HG02840 (cell line): ENCODE measurements at regions not wholly inside any gene's neighbourhood (a gene's known extent, or its start where the extent isn't known, plus 50 kb on each side); places are given as distances from the start of the nearest gene placed in this dataset.
"Not testable (repeated sequence)": the region's sequence is repeated elsewhere in the genome, so short reads cannot be mapped to it uniquely, and the experiment has no call there.

Experiments used
- ATAC-seq: cut with Tn5 transposase; IDR thresholded peaks from one replicate; pipeline ENCODE4 v1.9.1; 2021; ENCODE audit warnings: mild to moderate bottlenecking, moderate library complexity, moderate number of reproducible peaks; ENCODE audit not compliant: unreplicated experiment, low FRiP score

DNA sequence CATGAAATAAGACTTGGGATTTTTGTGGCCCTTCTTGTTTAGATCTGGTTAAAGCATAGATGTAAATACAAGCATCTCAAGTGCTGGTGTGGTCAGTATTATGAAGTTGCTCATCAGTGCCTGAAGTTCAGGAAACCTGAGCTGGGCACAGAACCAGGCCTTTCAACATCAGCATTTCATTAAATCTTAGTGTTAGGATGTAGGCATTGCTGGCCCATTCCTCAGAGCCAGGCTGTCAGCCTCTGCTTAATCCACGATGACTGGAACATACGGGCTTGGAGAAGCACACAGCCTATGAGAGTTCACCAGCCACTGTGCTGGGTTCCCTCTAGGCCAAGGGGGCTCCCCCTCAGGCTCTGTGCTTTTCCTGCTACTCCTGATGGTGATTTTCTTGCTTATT is 270.2 kb downstream of the EN1 start:
- ATAC-seq: no peak

- no peak for ATAC-seq
Measured at GRCh38 chr2:118576109-118576855, 271.2 kb downstream of the EN1 start.

DNA sequence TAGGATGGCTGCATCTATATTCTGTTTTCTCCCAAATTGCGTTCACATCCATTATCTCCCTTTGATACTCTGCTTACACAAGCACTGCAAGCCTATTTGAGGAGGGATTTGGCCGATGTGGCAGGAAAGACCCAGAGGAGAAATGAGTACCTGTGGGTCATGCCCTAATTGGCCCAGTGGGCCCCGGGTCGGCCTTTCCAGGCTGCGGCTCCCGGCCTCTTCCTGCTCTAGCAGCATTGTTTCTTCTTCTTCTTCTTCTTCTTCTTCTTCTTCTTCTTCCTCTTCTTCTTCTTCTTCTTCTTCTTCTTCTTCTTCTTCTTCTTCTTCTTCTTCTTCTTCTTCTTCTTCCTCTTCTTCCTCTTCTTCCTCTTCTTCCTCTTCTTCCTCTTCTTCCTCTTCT is 275.1 kb downstream of the EN1 start:
- ATAC-seq: not testable (repeated sequence)

DNA sequence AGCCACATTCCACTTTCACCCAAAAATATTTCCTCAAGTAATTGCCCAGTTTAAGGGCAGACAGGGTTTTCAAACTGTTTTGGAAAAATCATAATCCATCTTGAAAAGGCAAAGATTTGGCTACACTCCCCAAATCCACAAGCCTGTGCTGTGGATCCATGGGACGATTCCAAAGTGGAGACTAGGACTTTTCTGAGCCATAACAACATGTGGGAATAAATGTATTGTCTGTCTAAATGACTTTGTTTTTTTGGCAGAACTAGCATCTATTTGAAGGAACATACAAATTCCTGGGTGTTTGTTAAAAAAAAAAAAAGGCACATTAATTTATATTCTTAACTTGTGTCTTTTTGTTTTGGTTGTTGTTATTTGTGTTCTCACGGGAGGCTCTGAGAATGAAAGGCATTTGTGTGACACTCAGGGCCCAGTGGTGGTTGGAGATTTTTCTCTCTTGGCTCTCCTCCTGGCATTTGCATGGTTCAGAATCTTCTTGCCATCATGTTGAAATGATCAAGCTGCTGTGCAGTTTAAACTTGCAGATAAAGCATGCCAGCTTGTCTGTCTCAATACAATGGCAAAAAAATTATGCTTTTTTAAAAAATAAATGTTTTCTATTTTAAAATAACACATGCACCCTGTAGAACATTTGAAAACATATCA is 277.4 kb downstream of the EN1 start:
- ATAC-seq: no peak

DNA sequence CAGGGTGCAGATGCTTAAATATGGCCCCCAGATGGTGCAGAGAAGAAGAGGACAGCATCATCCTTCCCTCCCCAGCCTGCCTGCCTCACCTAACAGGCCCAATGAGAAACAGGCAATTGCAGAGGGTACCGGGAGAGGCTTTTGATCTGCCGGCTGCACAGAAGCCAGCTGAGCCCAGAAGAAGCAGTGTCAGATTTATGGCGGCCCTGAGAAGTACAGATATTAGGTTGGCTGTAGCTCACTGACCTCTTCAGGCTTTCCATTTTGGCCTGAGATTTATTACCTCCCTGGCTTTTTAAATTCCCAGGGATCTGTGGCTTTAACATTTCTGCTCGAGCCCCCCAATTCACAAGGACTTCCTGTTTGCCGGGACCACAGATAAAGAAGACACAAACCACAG is 278.7 kb downstream of the EN1 start:
- ATAC-seq: no peak

DNA sequence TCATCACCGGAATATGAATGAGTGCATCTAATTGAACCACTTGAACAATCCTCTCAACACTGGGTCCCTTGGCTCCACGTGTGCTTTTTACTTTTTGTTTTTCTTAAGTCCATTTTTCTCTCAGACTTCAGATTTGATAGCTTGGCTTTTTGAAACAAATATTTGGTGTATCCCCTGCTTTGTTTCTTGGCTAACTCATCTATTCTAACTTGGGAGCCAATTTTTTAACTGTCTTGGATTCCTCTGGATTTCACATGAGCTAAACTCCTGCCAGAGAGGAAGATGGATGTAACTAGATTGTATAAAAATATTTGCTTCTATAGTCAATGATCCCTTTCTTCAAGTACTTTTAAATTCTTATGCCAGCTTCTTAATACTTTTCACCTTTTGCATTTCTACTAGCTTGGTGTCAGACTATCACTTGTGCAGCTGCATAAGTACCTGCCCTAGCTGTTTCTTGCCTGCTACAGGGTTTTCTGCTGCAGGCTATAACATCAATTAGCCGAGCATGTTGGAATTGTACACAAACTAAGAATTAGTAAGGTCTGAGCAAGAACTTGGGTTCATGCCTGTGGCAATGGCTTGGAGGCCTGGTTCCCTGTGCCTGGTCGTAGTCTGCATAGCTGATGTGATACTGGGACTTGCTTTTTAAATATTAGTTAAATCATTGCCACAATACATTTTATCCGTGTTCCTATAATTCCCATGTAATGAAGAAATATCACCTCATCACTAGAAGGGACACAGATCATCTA is 281.5 kb downstream of the EN1 start:
- no peak for ATAC-seq

DNA sequence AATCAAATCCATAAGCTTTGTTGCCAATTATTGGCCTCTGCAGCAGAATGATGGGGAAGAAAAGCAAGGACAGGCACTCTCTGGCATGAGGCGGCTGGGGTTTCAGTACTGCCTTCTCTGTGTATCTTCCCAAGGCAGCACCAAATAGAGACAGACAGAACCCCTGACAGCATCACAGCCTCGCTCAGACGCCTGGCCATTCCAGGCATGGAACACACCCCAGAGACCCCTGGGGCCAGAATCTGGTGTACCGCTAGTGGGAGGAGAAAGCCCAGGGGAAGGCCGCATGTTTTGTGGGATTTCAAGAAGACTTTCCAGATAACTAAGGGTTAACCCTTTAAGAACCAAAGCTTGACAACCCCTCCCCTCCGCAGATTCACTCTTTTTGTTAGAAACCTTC is 282.1 kb downstream of the EN1 start:
- ATAC-seq: no peak

- ATAC-seq: no peak
Measured at GRCh38 chr2:118562144-118562543, 285.3 kb downstream of the EN1 start.

- ATAC-seq: no peak
Measured at GRCh38 chr2:118558846-118559245, 288.6 kb downstream of the EN1 start.

DNA sequence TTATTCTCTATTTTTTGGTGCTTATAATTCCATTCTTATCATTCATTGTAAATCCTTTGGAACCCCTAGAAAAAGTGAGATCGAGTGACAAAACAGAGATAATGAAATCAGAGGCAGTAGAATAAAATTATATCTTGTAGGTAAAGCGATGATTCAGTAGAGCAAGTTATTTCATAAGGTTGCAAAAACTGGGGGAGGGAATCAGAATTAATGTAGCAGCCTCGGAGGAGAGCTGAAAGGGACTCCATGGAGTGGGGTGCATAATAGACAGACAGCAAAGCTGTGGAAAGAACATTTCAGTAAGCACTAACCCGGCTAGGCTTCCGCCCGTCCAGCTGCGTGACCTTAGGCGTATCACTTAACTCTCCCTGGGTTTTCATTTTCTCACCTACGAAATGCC is 289.7 kb downstream of the EN1 start:
- ATAC-seq: no peak

DNA sequence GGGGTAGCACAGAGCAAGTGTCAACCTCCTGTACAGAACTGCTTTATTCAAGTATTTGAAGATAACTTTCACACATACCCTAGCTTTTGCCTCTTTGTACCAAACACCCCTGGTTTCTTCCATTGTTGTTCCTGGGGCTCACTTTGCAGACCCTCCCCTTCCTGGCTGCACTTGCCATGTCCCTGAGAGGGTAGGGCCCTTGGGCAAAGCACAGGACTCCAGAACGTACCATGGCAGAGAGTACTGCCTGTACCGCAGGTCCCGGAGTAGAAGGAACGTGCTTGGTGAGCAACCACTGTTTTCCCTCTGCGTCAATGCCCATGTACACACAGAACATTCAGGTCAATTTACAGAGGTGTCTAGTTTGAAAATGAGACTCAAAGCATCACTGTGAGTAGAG is 290.4 kb downstream of the EN1 start:
- no peak for ATAC-seq

- no peak for ATAC-seq
Measured at GRCh38 chr2:118554616-118555015, 292.8 kb downstream of the EN1 start.

DNA sequence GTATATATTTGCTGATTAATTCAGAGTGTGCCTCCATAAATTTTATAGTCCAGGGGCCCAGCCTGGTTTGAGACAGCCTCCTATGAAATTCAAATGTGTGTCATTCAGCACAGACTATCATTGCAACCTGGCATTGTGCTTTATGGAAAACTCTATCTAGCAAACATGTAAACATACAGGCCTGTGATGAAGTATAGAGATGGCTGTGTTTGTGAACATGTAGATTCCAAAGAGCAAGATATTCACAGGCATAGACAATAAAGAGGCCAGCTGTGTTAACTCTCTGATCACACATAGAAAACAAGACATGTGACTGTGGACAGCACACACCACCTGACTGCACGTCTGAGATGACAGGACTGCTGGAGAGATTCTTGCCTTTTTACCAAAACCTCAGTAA is 297.9 kb downstream of the EN1 start:
- ATAC-seq: no peak

GRCh38 chr2:118548880-118549488 is 298.5 kb downstream of the EN1 start:
- ATAC-seq: no peak

DNA sequence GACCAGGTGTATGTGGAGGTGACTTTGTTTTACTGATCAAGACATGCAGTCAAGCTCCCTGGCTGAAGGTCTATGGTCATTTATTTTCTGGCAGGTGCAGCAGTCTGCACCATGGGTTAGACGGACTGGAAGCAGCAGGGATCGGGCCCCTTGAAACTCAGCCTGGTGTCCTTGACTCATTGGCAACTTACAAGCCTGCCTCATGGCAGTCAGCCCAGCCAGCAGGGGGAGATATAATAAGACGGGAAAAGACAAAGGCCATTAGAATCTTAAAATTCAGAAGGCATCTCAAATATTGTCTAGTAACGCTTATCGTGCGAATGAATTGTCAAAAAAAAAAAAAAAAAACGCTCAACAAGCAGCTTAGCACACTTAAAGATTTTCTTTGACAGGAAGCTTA is 308.2 kb downstream of the EN1 start:
- no peak for ATAC-seq

DNA sequence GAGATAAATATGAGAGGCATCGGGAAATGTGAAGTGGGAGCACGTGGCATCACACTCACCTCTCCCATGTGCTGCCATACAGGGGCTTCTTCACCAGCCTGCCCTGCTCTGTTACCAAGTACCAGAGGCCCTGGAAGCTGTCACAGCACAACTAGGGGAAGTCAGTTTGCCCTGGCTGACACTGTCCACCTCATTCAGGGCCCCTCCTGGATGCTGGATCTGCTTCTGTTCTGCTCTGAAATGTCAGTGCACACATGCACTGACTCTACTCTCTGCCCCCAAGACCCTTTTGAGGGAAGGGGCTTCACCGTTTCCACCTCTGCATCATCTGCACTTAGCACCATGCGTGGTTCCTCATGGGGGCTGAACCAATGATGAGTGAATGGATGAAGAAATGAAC is 311.1 kb downstream of the EN1 start:
- no peak for ATAC-seq

GRCh38 chr2:118535818-118536212 is 311.6 kb downstream of the EN1 start:
- ATAC-seq: no peak

- ATAC-seq: no peak
Measured at GRCh38 chr2:118535171-118535817, 312.2 kb downstream of the EN1 start.

- ATAC-seq: no peak
Measured at GRCh38 chr2:118530976-118531375, 316.5 kb downstream of the EN1 start.

DNA sequence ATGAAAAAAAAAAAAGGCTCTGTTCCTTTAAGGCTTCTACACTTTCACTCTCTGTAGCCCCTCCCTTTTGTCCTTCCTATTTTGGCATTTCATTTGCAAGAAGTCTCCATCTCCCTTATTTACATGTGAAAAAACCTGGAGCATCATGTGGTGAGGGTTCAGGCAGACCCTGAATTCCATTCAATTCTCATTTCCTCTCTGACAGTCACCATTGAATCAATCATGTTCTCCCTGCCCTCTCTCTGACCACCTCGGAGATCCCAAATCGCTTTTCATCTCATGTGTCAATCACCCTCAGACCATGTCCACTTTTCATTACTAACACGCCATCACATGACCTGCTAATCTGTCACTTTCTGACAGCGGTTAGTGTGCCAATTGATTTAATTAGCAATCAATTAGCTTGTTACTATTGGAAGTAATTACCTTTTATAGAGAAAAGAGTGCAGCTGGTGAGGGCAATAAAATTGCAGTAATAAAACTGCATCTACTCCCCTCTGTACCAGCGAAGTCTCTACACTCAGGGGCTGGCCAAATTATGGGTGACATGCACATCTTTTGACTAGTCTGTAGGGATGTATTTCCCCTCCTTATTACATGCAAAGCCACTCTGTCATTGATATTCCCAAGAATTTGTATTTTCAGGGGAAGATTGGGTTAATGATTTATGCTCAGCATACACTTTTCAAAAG is 317.4 kb downstream of the EN1 start:
- no peak for ATAC-seq
